ENCODE measurements at regions not wholly inside any gene's neighbourhood (a gene's known extent, or its start where the extent isn't known, plus 50 kb on each side); places are given as distances from the start of the nearest gene placed in this dataset.

GRCh38 chr5:61767231-61768080 is 435.4 kb downstream of the ZSWIM6 start:
- no peaks in the 10 kb centered on the region for H3K27me3 ChIP-seq (ENCODE audit: control insufficient read depth, insufficient read depth, low read length)
- no peak overlapping the region for H3K9ac ChIP-seq (ENCODE audit: low read length in 3 of 3)
- TF ChIP-seq CTCF (IDR thresholded peaks at IDR 0.05; ENCODE audit: borderline replicate concordance, extremely low read depth, insufficient read depth), result no peak
- DNase-seq (no peak), FAIRE-seq (no peak)
- intact Hi-C loops (cut with DNase I), result no loop called here
- H3K4me1 ChIP-seq (ENCODE audit: control insufficient read depth in 2 of 3, insufficient read depth in 2 of 3, low read depth in 1 of 3, low read length in 3 of 3), result no peaks in the 10 kb centered on the region
- no peaks in the 10 kb centered on the region for H3K36me3 ChIP-seq (ENCODE audit: control insufficient read depth in 2 of 3, insufficient read depth in 3 of 3, low read length in 3 of 3)
- H3K9me3 ChIP-seq (ENCODE audit: control insufficient read depth in 2 of 3, insufficient read depth in 1 of 3, low read length in 3 of 3), result peaks cover 0 to 3% (median 0%) of the 10 kb centered on the region in 3 donors
- H3K27ac ChIP-seq (ENCODE audit: low read depth in 2 of 2, low read length in 2 of 2), result no peak overlapping the region
- H3K4me3 ChIP-seq (ENCODE audit: low read length in 3 of 3), result no peak overlapping the region

- H3K4me3 ChIP-seq (ENCODE audit: low read length in 3 of 3), result no peak overlapping the region
- peak; percentile 80 for TF ChIP-seq CTCF (IDR thresholded peaks at IDR 0.05; ENCODE audit: borderline replicate concordance, extremely low read depth, insufficient read depth)
- H3K9ac ChIP-seq (ENCODE audit: low read length in 3 of 3), result no peak overlapping the region
- FAIRE-seq (no peak), DNase-seq (peak in 2 of 5 donors; percentile 31 to 44)
- H3K4me1 ChIP-seq (ENCODE audit: control insufficient read depth in 2 of 3, insufficient read depth in 2 of 3, low read depth in 1 of 3, low read length in 3 of 3), result no peaks in the 10 kb centered on the region
- no peaks in the 10 kb centered on the region for H3K27me3 ChIP-seq (ENCODE audit: control insufficient read depth, insufficient read depth, low read length)
- H3K9me3 ChIP-seq (ENCODE audit: control insufficient read depth in 2 of 3, insufficient read depth in 1 of 3, low read length in 3 of 3), result no peaks in the 10 kb centered on the region
- no peaks in the 10 kb centered on the region for H3K36me3 ChIP-seq (ENCODE audit: control insufficient read depth in 2 of 3, insufficient read depth in 3 of 3, low read length in 3 of 3)
- intact Hi-C loops (cut with DNase I), result no loop called here
- H3K27ac ChIP-seq (ENCODE audit: low read depth in 2 of 2, low read length in 2 of 2), result no peak overlapping the region
Observed at GRCh38 chr5:61768692-61769281, 436.7 kb downstream of the ZSWIM6 start.

DNA sequence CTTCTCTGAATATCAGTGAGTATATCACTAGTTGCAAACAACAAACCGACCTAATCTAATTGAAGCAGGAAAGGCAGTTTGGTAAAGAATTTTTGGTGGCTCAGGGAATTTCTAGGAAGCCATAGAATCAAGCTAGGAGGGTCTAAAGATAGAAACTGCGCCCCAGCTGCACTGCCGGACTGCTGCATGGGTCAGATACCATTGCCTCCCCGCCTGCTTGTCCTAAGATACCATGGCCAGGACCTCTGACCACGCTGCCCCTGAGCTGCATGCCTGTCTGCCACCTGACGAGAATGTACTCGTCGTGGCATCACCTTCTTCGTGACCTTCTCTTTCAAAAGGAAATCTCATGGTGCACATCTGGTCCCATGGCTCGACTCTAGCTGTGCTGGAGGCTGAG is 439.0 kb downstream of the ZSWIM6 start:
- FAIRE-seq, result no peak

More for the DNA sequence above, 439.0 kb downstream of the ZSWIM6 start:
- H3K4me1 ChIP-seq (ENCODE audit: control insufficient read depth in 2 of 3, insufficient read depth in 2 of 3, low read depth in 1 of 3, low read length in 3 of 3), result no peaks in the 10 kb centered on the region
- H3K9me3 ChIP-seq (ENCODE audit: control insufficient read depth in 2 of 3, insufficient read depth in 1 of 3, low read length in 3 of 3), result no peaks in the 10 kb centered on the region
- H3K9ac ChIP-seq (ENCODE audit: low read length in 3 of 3), result no peak overlapping the region
- TF ChIP-seq CTCF (IDR thresholded peaks at IDR 0.05; ENCODE audit: borderline replicate concordance, extremely low read depth, insufficient read depth), result no peak
- no peak overlapping the region for H3K27ac ChIP-seq (ENCODE audit: low read depth in 2 of 2, low read length in 2 of 2)
- no peaks in the 10 kb centered on the region for H3K36me3 ChIP-seq (ENCODE audit: control insufficient read depth in 2 of 3, insufficient read depth in 3 of 3, low read length in 3 of 3)
- DNase-seq, result no peak
- intact Hi-C loops (cut with DNase I), result no loop called here
- no peak overlapping the region for H3K4me3 ChIP-seq (ENCODE audit: low read length in 3 of 3)
- no peaks in the 10 kb centered on the region for H3K27me3 ChIP-seq (ENCODE audit: control insufficient read depth, insufficient read depth, low read length)

Measured in kidney (tissue), 13 donors.